Hepatocyte (in vitro differentiated cells): ENCODE measurements at regions not wholly inside any gene's neighbourhood (a gene's known extent, or its start where the extent isn't known, plus 50 kb on each side); places are given as distances from the start of the nearest gene placed in this dataset.

Source experiments
- DNase-seq: peaks from one replicate; pipeline ENCODE4 v3.0.0-alpha.2; 2016; ENCODE audit warnings: low spot score
- H2AFZ ChIP-seq: fragments of 200-600 bp; sonication (generic); 2 replicates; pipeline ENCODE4 v1.6.0; 2016; ENCODE audit warnings: antibody characterized with exemption, mild to moderate bottlenecking
- H3K27ac ChIP-seq: fragments of 200-600 bp; sonication (generic); 2 replicates; pipeline ENCODE4 v1.5.1; 2016; ENCODE audit warnings: mild to moderate bottlenecking
- H3K27me3 ChIP-seq: fragments of 200-600 bp; sonication (generic); 2 replicates; pipeline ENCODE4 v1.6.1; 2016
- H3K36me3 ChIP-seq: fragments of 200-600 bp; sonication (generic); replicated peaks from 2 replicates; pipeline ENCODE4 v1.5.1; 2016; ENCODE audit warnings: low read depth; ENCODE audit not compliant: insufficient read depth
- H3K4me1 ChIP-seq: fragments of 200-600 bp; sonication (generic); 2 replicates; pipeline ENCODE4 v1.5.1; 2016; ENCODE audit warnings: mild to moderate bottlenecking, moderate library complexity; ENCODE audit not compliant: insufficient read depth
- H3K4me2 ChIP-seq: fragments of 200-600 bp; sonication (generic); 2 replicates; pipeline ENCODE4 v1.6.0; 2016
- H3K4me3 ChIP-seq: fragments of 200-600 bp; sonication (generic); 2 replicates; pipeline ENCODE4 v1.5.1; 2016; ENCODE audit warnings: mild to moderate bottlenecking
- H3K79me2 ChIP-seq: fragments of 200-600 bp; sonication (generic); 2 replicates; pipeline ENCODE4 v1.6.0; 2017; ENCODE audit warnings: mild to moderate bottlenecking
- H3K9me2 ChIP-seq: fragments of 200-600 bp; sonication (generic); replicated peaks from 2 replicates; pipeline ENCODE4 v1.6.0; 2017; ENCODE audit warnings: mild to moderate bottlenecking; ENCODE audit not compliant: insufficient read depth
- H3K9me3 ChIP-seq: fragments of 200-600 bp; sonication (generic); 2 replicates; pipeline ENCODE4 v1.5.1; 2016; ENCODE audit warnings: low read depth, mild to moderate bottlenecking
- H4K20me1 ChIP-seq: fragments of 200-600 bp; sonication (generic); 2 replicates; pipeline ENCODE4 v1.6.0; 2016; ENCODE audit warnings: mild to moderate bottlenecking; ENCODE audit not compliant: insufficient read depth, poor library complexity, severe bottlenecking
- EZH2 ChIP-seq: fragments of 200-600 bp; sonication (generic); IDR thresholded peaks from 2 replicates; pipeline ENCODE4 v1.6.1; 2016; ENCODE audit warnings: antibody characterized with exemption, mild to moderate bottlenecking, borderline replicate concordance
- EZH2phosphoT487 ChIP-seq: fragments of 200-600 bp; sonication (generic); IDR thresholded peaks from one replicate; pipeline ENCODE4 v1.6.1; 2018; ENCODE audit warnings: antibody characterized with exemption, mild to moderate bottlenecking, low read depth, moderate library complexity; ENCODE audit not compliant: unreplicated experiment, severe bottlenecking
- WGBS: methylation state at CpG from one replicate; pipeline ENCODE4 v1.1.6; 2016; ENCODE audit warnings: low lambda C conversion rate; ENCODE audit errors: missing lambda C conversion rate; 5-methylcytosine and 5-hydroxymethylcytosine counted together
- TF ChIP-seq, protein P1 (sequence below): fragments of 200-600 bp; sonication (generic); IDR thresholded peaks from 2 replicates; pipeline ENCODE4 v1.5.1; 2016; ENCODE audit warnings: antibody characterized with exemption, mild to moderate bottlenecking; ENCODE audit not compliant: poor library complexity

DNA sequence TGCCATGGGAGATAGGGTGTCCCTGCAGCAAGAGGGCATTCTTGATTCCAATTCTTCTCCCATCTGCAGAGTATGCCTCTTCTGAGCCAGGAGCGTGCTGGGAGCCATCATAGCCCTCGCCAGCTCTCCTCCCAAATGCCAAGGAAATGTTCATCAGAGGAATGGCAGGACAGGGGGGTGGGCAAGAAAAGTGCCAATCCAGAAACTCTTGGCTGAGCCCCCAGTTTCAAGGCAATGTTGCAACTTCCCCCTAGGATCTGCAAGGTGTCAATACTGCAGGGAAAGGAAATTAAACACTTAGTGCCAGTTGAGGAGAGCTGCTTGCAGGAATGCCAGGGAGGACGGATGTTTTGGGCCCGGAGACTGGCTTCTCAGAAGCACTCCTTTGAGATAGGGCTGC lies 94.8 kb upstream of the PRDM11 start:
- H3K36me3 ChIP-seq: no peaks in the 10 kb centered on the region
- no peaks in the 10 kb centered on the region for H4K20me1 ChIP-seq
- 94% methylated on average over 4 of the region's 4 CpGs for WGBS
- no peak overlapping the region for H2AFZ ChIP-seq
- H3K27ac ChIP-seq: no peak overlapping the region
- no peaks in the 10 kb centered on the region for H3K27me3 ChIP-seq
- H3K4me1 ChIP-seq: no peaks in the 10 kb centered on the region
- H3K79me2 ChIP-seq: no peaks in the 10 kb centered on the region
- H3K4me2 ChIP-seq: no peak overlapping the region
- TF ChIP-seq, protein P1, sequence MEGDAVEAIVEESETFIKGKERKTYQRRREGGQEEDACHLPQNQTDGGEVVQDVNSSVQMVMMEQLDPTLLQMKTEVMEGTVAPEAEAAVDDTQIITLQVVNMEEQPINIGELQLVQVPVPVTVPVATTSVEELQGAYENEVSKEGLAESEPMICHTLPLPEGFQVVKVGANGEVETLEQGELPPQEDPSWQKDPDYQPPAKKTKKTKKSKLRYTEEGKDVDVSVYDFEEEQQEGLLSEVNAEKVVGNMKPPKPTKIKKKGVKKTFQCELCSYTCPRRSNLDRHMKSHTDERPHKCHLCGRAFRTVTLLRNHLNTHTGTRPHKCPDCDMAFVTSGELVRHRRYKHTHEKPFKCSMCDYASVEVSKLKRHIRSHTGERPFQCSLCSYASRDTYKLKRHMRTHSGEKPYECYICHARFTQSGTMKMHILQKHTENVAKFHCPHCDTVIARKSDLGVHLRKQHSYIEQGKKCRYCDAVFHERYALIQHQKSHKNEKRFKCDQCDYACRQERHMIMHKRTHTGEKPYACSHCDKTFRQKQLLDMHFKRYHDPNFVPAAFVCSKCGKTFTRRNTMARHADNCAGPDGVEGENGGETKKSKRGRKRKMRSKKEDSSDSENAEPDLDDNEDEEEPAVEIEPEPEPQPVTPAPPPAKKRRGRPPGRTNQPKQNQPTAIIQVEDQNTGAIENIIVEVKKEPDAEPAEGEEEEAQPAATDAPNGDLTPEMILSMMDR: no peak
- TF ChIP-seq EZH2 (no peak), EZH2phosphoT487 (no peak)
- H3K9me2 ChIP-seq: no peaks in the 10 kb centered on the region
- H3K4me3 ChIP-seq: no peak overlapping the region
- no peaks in the 10 kb centered on the region for H3K9me3 ChIP-seq
- DNase-seq: no peak

DNA sequence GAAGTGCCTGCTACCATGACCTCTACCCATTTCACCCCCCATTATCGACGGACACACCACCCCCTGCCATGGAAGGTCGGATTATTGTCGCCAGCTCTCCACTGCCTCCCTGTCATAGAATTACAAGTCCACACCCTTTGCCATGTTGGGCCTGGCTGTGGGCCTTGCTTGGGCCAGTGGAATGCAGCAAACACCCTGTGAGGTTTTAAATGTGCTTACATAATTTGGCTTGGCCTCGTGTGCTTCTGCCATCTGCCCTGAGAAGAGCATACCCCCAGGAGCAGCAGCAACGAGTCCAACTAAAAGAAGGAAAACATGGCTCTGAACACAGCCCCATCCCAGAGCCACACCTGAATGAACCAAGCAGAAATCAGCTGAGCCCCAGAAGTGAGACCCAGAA lies 94.1 kb upstream of the PRDM11 start:
- no peak for DNase-seq
- H3K36me3 ChIP-seq: no peaks in the 10 kb centered on the region
- H3K4me1 ChIP-seq: no peaks in the 10 kb centered on the region
- no peaks in the 10 kb centered on the region for H3K9me3 ChIP-seq
- H3K9me2 ChIP-seq: no peaks in the 10 kb centered on the region
- H3K27me3 ChIP-seq: no peaks in the 10 kb centered on the region
- TF ChIP-seq, protein P1: no peak
- TF ChIP-seq EZH2phosphoT487: no peak
- TF ChIP-seq EZH2: no peak
- no peak overlapping the region for H3K27ac ChIP-seq
- no peaks in the 10 kb centered on the region for H4K20me1 ChIP-seq
- no peak overlapping the region for H3K4me2 ChIP-seq
- H3K4me3 ChIP-seq: no peak overlapping the region
- no peak overlapping the region for H2AFZ ChIP-seq
- H3K79me2 ChIP-seq: no peaks in the 10 kb centered on the region
- 85% methylated on average over 6 of the region's 6 CpGs for WGBS

DNA sequence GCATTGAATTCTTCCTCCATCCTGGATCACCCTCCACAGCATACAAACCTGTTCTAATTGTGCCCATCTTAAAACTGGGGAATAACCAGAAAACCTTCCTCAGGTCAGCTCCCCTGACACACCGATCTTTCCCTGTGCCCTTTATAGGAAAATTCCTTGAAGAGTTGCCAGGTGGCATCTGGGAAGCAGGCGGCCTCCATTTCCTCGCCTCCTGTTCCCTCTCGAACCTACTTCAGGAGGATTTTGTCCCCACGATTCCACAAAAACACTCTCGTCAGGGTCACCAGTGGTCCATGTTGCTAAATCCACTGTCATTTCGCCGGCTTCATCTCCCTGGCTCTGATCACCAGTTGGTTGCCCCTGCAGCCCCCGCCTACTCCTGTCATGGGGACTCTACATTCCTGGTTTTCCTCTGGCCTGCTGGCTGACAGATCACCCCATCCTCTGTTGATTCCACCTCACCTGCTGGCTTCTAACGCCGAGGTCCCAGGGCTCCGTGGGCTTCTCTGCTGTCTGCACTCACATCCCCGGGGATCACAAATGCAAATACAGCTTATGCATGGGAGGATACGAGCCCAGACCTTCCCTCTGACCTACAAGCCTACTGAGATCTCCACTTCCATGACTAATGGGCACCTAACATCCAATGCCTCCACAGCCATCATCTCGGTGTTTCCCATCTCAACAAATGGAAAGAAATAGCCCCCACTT lies 92.5 kb upstream of the PRDM11 start:
- 74% methylated on average over 15 of the region's 15 CpGs for WGBS
- TF ChIP-seq, protein P1: no peak
- TF ChIP-seq EZH2phosphoT487 (no peak), EZH2 (no peak)
- H3K9me2 ChIP-seq: no peaks in the 10 kb centered on the region
- no peaks in the 10 kb centered on the region for H3K4me1 ChIP-seq
- no peak overlapping the region for H2AFZ ChIP-seq
- no peak overlapping the region for H3K4me3 ChIP-seq
- DNase-seq: no peak
- H4K20me1 ChIP-seq: no peaks in the 10 kb centered on the region
- no peaks in the 10 kb centered on the region for H3K36me3 ChIP-seq
- no peak overlapping the region for H3K27ac ChIP-seq
- H3K9me3 ChIP-seq: no peaks in the 10 kb centered on the region
- no peaks in the 10 kb centered on the region for H3K27me3 ChIP-seq
- H3K79me2 ChIP-seq: no peaks in the 10 kb centered on the region
- H3K4me2 ChIP-seq: no peak overlapping the region
